IMR-90 (cell line): ENCODE measurements at regions not wholly inside any gene's neighbourhood (a gene's known extent, or its start where the extent isn't known, plus 50 kb on each side); places are given as distances from the start of the nearest gene placed in this dataset.

Experiments
- ATAC-seq: fragments of 200-7000 bp; cut with Tn5 transposase; 2 replicates; pipeline ENCODE4 v1.9.1; 2020; ENCODE audit warnings: low read depth, mild to moderate bottlenecking, moderate library complexity
- BruUV-seq: library from RNA; stranded (reverse); fragments of 400-500 nt; replicated peaks from 2 replicates; lab custom pipeline; 2021; lab: Mats Ljungman, UMichigan
- CTCF ChIA-PET: fragments of 300-600 bp; formaldehyde crosslinking; extraction: SDS; loops from one replicate; lab custom pipeline; 2021; ENCODE audit warnings: antibody characterized with exemption; lab: Yijun Ruan, JAX
- POLR2A ChIA-PET: fragments of 300-600 bp; sonication (Branson Sonifier 250); formaldehyde crosslinking; loops from one replicate; lab custom pipeline; 2022; ENCODE audit warnings: antibody characterized with exemption; ENCODE audit not compliant: unreplicated experiment; lab: Charles Lee
- DNase-seq: peaks from one replicate; pipeline ENCODE4 v3.0.0; 2013
- H2AFZ ChIP-seq: replicated peaks from 2 replicates; pipeline ENCODE3; 2013; ENCODE audit warnings: low read length, mild to moderate bottlenecking; ENCODE audit not compliant: poor library complexity
- H2AK5ac ChIP-seq: 2 replicates; pipeline ENCODE4 v1.6.1; 2013; ENCODE audit warnings: low read depth, low read length, inconsistent platforms
- H2AK9ac ChIP-seq: replicated peaks from 2 replicates; pipeline ENCODE3; 2013; ENCODE audit warnings: mild to moderate bottlenecking, low read depth, low read length, moderate library complexity; ENCODE audit not compliant: poor library complexity
- H2BK120ac ChIP-seq: 2 replicates; pipeline ENCODE4 v1.6.1; 2013; ENCODE audit warnings: low read depth, low read length, inconsistent platforms
- H2BK15ac ChIP-seq: 3 replicates; pipeline ENCODE4 v1.6.1; 2013; ENCODE audit warnings: low read depth, low read length, inconsistent platforms
- H2BK20ac ChIP-seq: 2 replicates; pipeline ENCODE4 v1.6.1; 2013; ENCODE audit warnings: low read depth, mild to moderate bottlenecking, inconsistent platforms, low read length, moderate library complexity
- H2BK5ac ChIP-seq: 2 replicates; pipeline ENCODE4 v1.6.1; 2013; ENCODE audit warnings: mild to moderate bottlenecking, low read depth, low read length, inconsistent platforms; ENCODE audit not compliant: poor library complexity, severe bottlenecking
- H3K14ac ChIP-seq: replicated peaks from 2 replicates; pipeline ENCODE4 v1.6.1; 2013; ENCODE audit warnings: low read depth, low read length, inconsistent platforms
- H3K18ac ChIP-seq: 2 replicates; pipeline ENCODE4 v1.6.1; 2013; ENCODE audit warnings: low read depth, low read length, control low read depth
- H3K23ac ChIP-seq: 2 replicates; pipeline ENCODE4 v1.6.1; 2013; ENCODE audit warnings: low read depth, low read length, inconsistent platforms
- H3K27ac ChIP-seq: 2 replicates; pipeline ENCODE4 v1.5.1; 2013; ENCODE audit warnings: mild to moderate bottlenecking, control low read depth, low read length; ENCODE audit not compliant: insufficient read depth
- H3K27me3 ChIP-seq: 2 replicates; pipeline ENCODE4 v1.6.1; 2013; ENCODE audit warnings: low read length; ENCODE audit not compliant: control insufficient read depth, insufficient read depth
- H3K36me3 ChIP-seq: 2 replicates; pipeline ENCODE4 v1.6.1; 2013; ENCODE audit warnings: low read length, mixed read lengths; ENCODE audit not compliant: control insufficient read depth, insufficient read depth
- H3K4ac ChIP-seq: 2 replicates; pipeline ENCODE4 v1.6.1; 2013; ENCODE audit warnings: low read depth, low read length, inconsistent platforms
- H3K4me1 ChIP-seq: 2 replicates; pipeline ENCODE4 v1.6.1; 2013; ENCODE audit warnings: low read length, mixed read lengths; ENCODE audit not compliant: control insufficient read depth, insufficient read depth
- H3K4me2 ChIP-seq: 2 replicates; pipeline ENCODE4 v1.6.1; 2013; ENCODE audit warnings: low read depth, mild to moderate bottlenecking, control low read depth, low read length, moderate library complexity
- H3K4me3 ChIP-seq: 2 replicates; pipeline ENCODE4 v1.5.1; 2013; ENCODE audit warnings: low read depth, mild to moderate bottlenecking, control low read depth, low read length, moderate library complexity; ENCODE audit not compliant: insufficient read depth
- H3K56ac ChIP-seq: 2 replicates; pipeline ENCODE4 v1.6.1; 2013; ENCODE audit warnings: low read length, inconsistent platforms; ENCODE audit not compliant: insufficient read depth; ENCODE audit errors: extremely low read depth
- H3K79me1 ChIP-seq, 2 experiments: 2 replicates each; pipeline ENCODE4 v1.6.1; 2013; ENCODE audit warnings: low read length in 2 of 2, inconsistent platforms in 1 of 2, low read depth in 1 of 2
- H3K9ac ChIP-seq: 2 replicates; pipeline ENCODE4 v1.6.1; 2013; ENCODE audit warnings: low read depth, low read length, control low read depth
- H3K9me1 ChIP-seq: 2 replicates; pipeline ENCODE4 v1.6.1; 2013; ENCODE audit warnings: low read length, inconsistent platforms; ENCODE audit not compliant: insufficient read depth
- H3K9me3 ChIP-seq: 2 replicates; pipeline ENCODE4 v1.6.1; 2013; ENCODE audit warnings: low read length; ENCODE audit not compliant: control insufficient read depth, insufficient read depth
- H4K20me1 ChIP-seq: 2 replicates; pipeline ENCODE4 v1.6.1; 2013; ENCODE audit warnings: low read length, inconsistent platforms; ENCODE audit not compliant: insufficient read depth
- H4K5ac ChIP-seq: 2 replicates; pipeline ENCODE4 v1.6.1; 2013; ENCODE audit warnings: mild to moderate bottlenecking, low read depth, low read length, control low read depth
- H4K8ac ChIP-seq, 2 experiments: 2 replicates each; pipeline ENCODE4 v1.6.1; 2013; ENCODE audit warnings: low read depth in 2 of 2, low read length in 2 of 2, control low read depth in 1 of 2, inconsistent platforms in 1 of 2
- H4K91ac ChIP-seq: 2 replicates; pipeline ENCODE4 v1.6.1; 2013; ENCODE audit warnings: low read depth, low read length, inconsistent platforms; ENCODE audit not compliant: insufficient read depth
- BHLHE40 ChIP-seq: fragments of 150-350 bp; IDR thresholded peaks from 2 replicates; pipeline ENCODE4 v1.6.1; 2016; ENCODE audit warnings: mild to moderate bottlenecking, low read depth, low read length
- CEBPB ChIP-seq: IDR thresholded peaks from 2 replicates; pipeline ENCODE4 v1.6.1; 2012; ENCODE audit warnings: low read depth, low read length, improper control_type of control experiment
- CHD1 ChIP-seq: IDR thresholded peaks from 2 replicates; pipeline ENCODE4 v1.6.1; 2012; ENCODE audit warnings: low read depth, low read length, improper control_type of control experiment
- CTCF ChIP-seq: conservative IDR thresholded peaks from 2 replicates; pipeline ENCODE4 v1.5.1; 2012; ENCODE audit warnings: mild to moderate bottlenecking, low read depth, low read length, improper control_type of control experiment
- FOS ChIP-seq: fragments of 150-350 bp; IDR thresholded peaks from 2 replicates; pipeline ENCODE4 v1.6.1; 2016; ENCODE audit warnings: low read depth, low read length
- MAFK ChIP-seq: IDR thresholded peaks from 2 replicates; pipeline ENCODE4 v1.6.1; 2012; ENCODE audit warnings: low read depth, low read length, improper control_type of control experiment
- MAZ ChIP-seq: IDR thresholded peaks from 2 replicates; pipeline ENCODE4 v1.6.1; 2012; ENCODE audit warnings: low read depth, mild to moderate bottlenecking, low read length, improper control_type of control experiment, moderate library complexity, borderline replicate concordance
- MXI1 ChIP-seq: IDR thresholded peaks from 2 replicates; pipeline ENCODE4 v1.6.1; 2012; ENCODE audit warnings: low read depth, mild to moderate bottlenecking, low read length, moderate library complexity, borderline replicate concordance
- NFE2L2 ChIP-seq: fragments of 150-350 bp; IDR thresholded peaks from 2 replicates; pipeline ENCODE4 v1.6.1; 2016; ENCODE audit warnings: low read depth, mild to moderate bottlenecking, low read length
- POLR2A ChIP-seq: IDR thresholded peaks from 2 replicates; pipeline ENCODE4 v1.6.1; 2012; ENCODE audit warnings: mild to moderate bottlenecking, low read depth, low read length
- RAD21 ChIP-seq: IDR thresholded peaks from 2 replicates; pipeline ENCODE4 v1.6.1; 2012; ENCODE audit warnings: low read length, improper control_type of control experiment
- RCOR1 ChIP-seq: IDR thresholded peaks from 2 replicates; pipeline ENCODE4 v1.6.1; 2012; ENCODE audit warnings: mild to moderate bottlenecking, low read length, improper control_type of control experiment; ENCODE audit not compliant: insufficient replicate concordance
- RFX5 ChIP-seq: IDR thresholded peaks from 2 replicates; pipeline ENCODE4 v1.8.0; 2012; ENCODE audit warnings: low read depth, mild to moderate bottlenecking, low read length, moderate library complexity
- SMC3 ChIP-seq: fragments of 150-350 bp; IDR thresholded peaks from 2 replicates; pipeline ENCODE4 v1.6.1; 2016; ENCODE audit warnings: low read depth, mild to moderate bottlenecking, antibody characterized with exemption, low read length, moderate library complexity
- USF2 ChIP-seq: fragments of 150-350 bp; IDR thresholded peaks from 2 replicates; pipeline ENCODE4 v1.6.1; 2017; ENCODE audit warnings: mild to moderate bottlenecking, antibody characterized with exemption, low read length, low read depth
- WGBS, 2 experiments: methylation state at CpG; one replicate each; pipeline versions ENCODE4 v1.1.5 to v1.1.7; 2013; ENCODE audit warnings: missing lambda C conversion rate in 2 of 2; ENCODE audit not compliant: insufficient read length in 1 of 2; ENCODE audit errors: extremely low coverage in 2 of 2; 5-methylcytosine and 5-hydroxymethylcytosine counted together
- dilution Hi-C: fragments of 300-500 bp; cut with HindIII; formaldehyde crosslinking; loops from one replicate; pipeline ENCODE4 v1.14.3; 2018; ENCODE audit warnings: low sequenced_read_pairs; ENCODE audit not compliant: unreplicated experiment
- in situ Hi-C: fragments of 300-500 bp; cut with MboI; formaldehyde crosslinking; loops from 3 replicates; pipeline ENCODE4 v1.14.3; 2019; ENCODE audit warnings: low sequenced_read_pairs, inconsistent platforms, mixed read lengths
- intact Hi-C: fragments of 100-400 bp; cut with micrococcal nuclease; formaldehyde crosslinking; loops from 2 replicates; pipeline ENCODE4 v1.10.0; 2022
- TF ChIP-seq, protein P1 (sequence below): fragments of 150-350 bp; IDR thresholded peaks from 2 replicates; pipeline ENCODE4 v1.6.1; 2016; ENCODE audit warnings: low read depth, mild to moderate bottlenecking, low read length, moderate library complexity, borderline replicate concordance

DNA sequence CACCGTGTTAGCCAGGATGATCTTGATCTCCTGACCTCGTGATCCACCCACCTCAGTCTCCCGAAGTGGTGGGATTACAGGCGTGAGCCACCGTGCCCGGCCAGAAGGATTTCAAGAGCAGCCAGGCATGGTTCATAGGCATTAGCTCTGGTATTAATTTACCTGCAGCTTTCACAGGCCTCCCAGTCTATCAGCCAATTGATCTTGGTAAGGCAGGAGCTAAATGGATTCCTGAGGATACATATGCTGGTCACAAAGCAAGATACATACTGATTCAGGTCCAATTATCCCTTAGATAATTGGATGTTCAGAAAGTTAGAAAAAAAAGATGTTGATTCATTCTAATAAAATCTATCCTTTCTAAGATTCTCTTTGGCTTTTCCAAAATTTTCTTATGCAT lies 487.1 kb downstream of the TLE1 start:
- Histone ChIP-seq H4K8ac (no peak overlapping the region), H3K9me1 (no peaks in the 10 kb centered on the region), H3K4me2 (no peak overlapping the region), H4K91ac (no peak overlapping the region), H2BK15ac (no peak overlapping the region), H2BK120ac (no peak overlapping the region), H2BK20ac (no peak overlapping the region), H2AFZ (no peak overlapping the region), H3K56ac (no peak overlapping the region), H3K4me1 (no peaks in the 10 kb centered on the region), H4K5ac (no peak overlapping the region), H3K4me3 (no peak overlapping the region), H3K9ac (no peak overlapping the region), H3K14ac (no peak overlapping the region), H3K23ac (no peak overlapping the region), H3K27ac (no peak overlapping the region), H3K36me3 (no peaks in the 10 kb centered on the region), H2AK5ac (no peak overlapping the region), H2AK9ac (no peak overlapping the region), H4K20me1 (no peaks in the 10 kb centered on the region), H3K27me3 (no peaks in the 10 kb centered on the region), H3K9me3 (no peaks in the 10 kb centered on the region), H3K18ac (no peak overlapping the region), H3K79me1 (no peaks in the 10 kb centered on the region), H2BK5ac (no peak overlapping the region), H3K4ac (no peak overlapping the region)
- intact Hi-C loops (no loop called here), in situ Hi-C loops (no loop called here), dilution Hi-C loops (no loop called here)
- CTCF ChIA-PET = no interaction called here
- ATAC-seq (no peak), DNase-seq (no peak)
- POLR2A ChIA-PET = no interaction called here
- TF ChIP-seq, protein P1, sequence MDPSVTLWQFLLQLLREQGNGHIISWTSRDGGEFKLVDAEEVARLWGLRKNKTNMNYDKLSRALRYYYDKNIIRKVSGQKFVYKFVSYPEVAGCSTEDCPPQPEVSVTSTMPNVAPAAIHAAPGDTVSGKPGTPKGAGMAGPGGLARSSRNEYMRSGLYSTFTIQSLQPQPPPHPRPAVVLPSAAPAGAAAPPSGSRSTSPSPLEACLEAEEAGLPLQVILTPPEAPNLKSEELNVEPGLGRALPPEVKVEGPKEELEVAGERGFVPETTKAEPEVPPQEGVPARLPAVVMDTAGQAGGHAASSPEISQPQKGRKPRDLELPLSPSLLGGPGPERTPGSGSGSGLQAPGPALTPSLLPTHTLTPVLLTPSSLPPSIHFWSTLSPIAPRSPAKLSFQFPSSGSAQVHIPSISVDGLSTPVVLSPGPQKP = no peak
- no peak for TF ChIP-seq RCOR1
- TF ChIP-seq MXI1 = no peak
- TF ChIP-seq CTCF = no peak
- no peak for TF ChIP-seq RFX5
- TF ChIP-seq FOS = no peak
- no peak for TF ChIP-seq MAZ
- TF ChIP-seq USF2 = no peak
- no peak for TF ChIP-seq CHD1
- no peak for TF ChIP-seq CEBPB
- TF ChIP-seq SMC3 = no peak
- TF ChIP-seq RAD21 = no peak
- no peak for TF ChIP-seq BHLHE40
- no peak for TF ChIP-seq POLR2A
- no peak for TF ChIP-seq NFE2L2
- no peak for TF ChIP-seq MAFK
- BruUV-seq = no TSS peak
- 100% methylated on average over 3 of the region's 6 CpGs; no CpG with 5 or more reads in 1 of the 2 experiments for WGBS, 2 experiments
